ENCODE measurements at regions not wholly inside any gene's neighbourhood (a gene's known extent, or its start where the extent isn't known, plus 50 kb on each side); places are given as distances from the start of the nearest gene placed in this dataset.
"Not testable (repeated sequence)": the region's sequence is repeated elsewhere in the genome, so short reads cannot be mapped to it uniquely, and the experiment has no call there.

DNA sequence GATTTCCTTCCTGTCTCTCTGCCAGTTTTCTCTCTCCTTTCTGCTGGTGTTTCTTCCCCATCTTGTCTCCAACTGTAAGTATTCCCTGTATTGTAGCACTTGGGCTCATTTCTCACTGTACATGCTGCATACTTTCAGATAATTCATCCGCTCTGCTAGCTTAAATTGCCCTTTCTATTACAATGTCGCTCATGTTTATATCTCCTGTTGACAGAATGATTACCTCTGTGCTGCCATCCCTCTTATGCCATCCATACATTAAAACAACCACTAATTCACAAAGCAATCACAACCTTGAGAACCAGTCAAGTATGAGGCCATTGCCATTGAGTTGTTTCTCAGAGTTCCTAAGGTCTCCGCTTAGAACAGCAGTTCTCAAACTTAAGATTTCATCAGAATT lies 107.5 kb upstream of the SOX2 start:
- no peak for DNase-seq

GRCh38 chr3:181596126-181596525 lies 115.6 kb upstream of the SOX2 start:
- DNase-seq, result no peak

GRCh38 chr3:181590939-181591338 lies 120.8 kb upstream of the SOX2 start:
- DNase-seq, result not testable (repeated sequence)

GRCh38 chr3:181582619-181583018 lies 129.1 kb upstream of the SOX2 start:
- DNase-seq, result no peak

GRCh38 chr3:181581656-181582055 lies 130.1 kb upstream of the SOX2 start:
- no peak for DNase-seq

GRCh38 chr3:181578743-181579142 lies 133.0 kb upstream of the SOX2 start:
- DNase-seq, result no peak

DNA sequence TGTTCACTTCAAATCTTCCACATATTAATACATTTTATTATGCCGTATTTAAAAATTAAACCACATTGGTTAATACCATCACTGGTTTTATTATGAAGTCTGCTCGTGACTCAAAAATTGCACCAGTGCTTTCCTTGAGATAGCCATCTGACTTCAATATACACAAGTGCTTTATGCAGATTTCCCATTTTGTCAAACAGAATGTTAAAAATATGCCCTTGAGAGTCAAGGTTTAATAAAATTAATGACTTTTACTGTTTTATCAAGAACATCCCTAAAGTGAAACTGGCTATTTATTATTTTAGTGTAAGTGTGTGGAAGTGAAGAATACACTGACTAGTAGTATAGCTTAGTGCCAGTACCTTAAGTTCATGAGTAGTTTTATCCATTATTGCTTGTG lies 139.3 kb upstream of the SOX2 start:
- no peak for DNase-seq

- DNase-seq, result no peak
These were observed 141.3 kb upstream of the SOX2 start for GRCh38 chr3:181570472-181570871.

- no peak for DNase-seq
These were observed 142.3 kb upstream of the SOX2 start for GRCh38 chr3:181569356-181569940.

GRCh38 chr3:181568693-181569092 lies 143.0 kb upstream of the SOX2 start:
- DNase-seq, result no peak

DNA sequence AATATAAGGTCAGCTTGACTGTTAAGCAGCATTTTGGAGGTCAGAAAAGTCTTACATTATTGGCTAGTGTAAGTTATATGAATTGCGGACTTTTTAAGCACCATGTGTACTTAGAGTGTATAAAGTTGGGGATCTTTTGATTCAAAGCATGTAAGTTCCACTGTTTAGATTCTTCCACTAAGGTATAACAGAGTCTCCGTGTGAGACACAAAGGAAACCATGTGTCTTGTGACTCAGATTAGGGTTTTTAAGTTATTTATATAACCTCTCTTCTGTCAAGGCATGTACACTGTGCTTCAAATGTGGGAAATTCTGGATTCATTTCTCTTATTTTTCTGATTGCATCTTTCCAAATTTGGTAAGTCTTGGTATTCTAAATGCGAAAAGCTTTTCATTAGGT lies 143.5 kb upstream of the SOX2 start:
- no peak for DNase-seq

DNA sequence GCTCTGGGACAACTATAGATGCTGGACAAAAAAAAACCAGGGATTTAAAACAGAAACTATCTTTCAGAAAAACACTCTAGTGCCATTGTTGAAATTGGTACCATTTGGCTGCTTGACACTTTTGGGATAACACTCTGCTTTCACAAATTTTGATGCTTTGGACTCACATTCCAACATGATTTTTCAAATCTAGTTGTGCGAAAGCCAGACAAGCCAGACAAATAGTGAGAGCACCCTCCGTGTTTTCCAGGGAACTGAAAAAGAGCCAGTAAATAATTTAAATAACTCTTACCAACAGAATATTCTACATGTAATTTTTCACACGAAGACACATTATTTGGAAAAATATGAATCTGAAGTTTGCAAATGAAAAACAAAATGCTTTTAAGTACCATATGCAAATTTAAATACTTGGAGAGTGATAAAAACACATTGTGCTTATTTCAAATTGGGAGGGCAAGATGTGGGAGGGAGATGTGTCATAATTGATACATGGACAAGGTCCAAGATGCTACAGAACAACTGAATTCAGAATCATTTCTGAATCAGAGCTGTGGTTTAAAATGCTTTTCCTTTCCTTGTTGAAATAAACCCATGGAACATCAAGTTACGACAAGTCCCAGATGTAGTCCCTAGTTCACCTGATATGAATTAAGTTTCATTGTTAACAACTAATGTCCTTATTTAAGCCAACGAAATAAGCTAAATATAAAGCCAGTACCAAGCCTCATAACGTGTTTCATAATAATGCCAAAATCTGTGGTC lies 144.2 kb upstream of the SOX2 start:
- DNase-seq, result no peak

DNA sequence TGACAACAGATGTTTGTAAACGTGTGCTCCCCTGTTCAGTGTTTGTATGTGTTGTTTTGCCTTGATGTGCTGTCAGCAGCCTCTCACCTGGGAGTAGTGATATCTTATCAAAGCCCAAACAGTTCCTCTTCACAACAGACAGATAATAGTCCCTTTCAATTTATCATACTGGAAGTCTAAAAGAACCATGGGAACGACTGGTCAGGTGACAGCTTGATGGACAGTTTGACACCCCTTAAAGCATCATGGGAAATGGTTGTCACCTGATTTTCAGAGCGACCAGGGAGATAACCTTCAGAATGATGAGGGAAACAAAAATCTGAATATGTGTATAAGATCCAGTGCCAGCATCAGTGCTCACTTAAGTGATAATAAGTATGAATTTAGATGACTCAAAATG lies 146.3 kb upstream of the SOX2 start:
- DNase-seq, result no peak

DNA sequence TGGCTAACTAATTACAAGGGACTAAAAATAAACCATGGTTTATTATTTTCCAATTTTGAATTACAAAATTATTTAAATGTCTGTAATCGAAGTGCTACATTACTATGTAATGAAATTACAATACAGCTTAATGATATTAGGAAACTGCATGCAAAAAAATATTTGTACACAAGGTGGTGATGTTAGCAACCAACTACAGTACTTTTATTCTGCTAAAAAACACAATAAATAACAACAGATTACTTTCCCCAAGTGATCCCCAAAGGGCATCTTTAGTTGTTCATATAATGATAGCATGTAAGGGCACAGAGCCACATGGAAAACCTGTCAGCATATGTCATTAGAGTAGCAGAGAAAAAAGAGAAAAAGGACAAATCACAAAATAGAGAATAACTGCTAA lies 147.5 kb upstream of the SOX2 start:
- no peak for DNase-seq

- no peak for DNase-seq
These were observed 150.3 kb upstream of the SOX2 start for GRCh38 chr3:181561139-181562031.

DNA sequence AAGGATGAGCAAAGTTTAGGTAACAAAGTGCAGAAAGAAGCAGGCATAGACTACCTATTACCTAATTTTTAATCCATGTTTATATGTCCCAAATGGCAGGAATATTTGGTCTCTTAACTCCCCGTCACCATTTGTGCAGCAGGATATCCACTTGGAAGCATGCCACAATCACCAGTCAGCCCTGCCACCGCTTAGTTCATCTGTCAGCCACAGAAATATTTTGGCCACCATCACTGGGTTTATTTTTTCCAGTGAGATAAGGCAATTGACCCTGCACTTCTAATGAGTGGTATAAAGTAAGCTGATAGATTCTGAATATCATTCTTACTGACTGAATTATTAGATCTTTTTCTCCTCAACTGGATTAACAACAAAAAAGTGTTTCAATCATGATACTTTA lies 152.9 kb upstream of the SOX2 start:
- no peak for DNase-seq

DNA sequence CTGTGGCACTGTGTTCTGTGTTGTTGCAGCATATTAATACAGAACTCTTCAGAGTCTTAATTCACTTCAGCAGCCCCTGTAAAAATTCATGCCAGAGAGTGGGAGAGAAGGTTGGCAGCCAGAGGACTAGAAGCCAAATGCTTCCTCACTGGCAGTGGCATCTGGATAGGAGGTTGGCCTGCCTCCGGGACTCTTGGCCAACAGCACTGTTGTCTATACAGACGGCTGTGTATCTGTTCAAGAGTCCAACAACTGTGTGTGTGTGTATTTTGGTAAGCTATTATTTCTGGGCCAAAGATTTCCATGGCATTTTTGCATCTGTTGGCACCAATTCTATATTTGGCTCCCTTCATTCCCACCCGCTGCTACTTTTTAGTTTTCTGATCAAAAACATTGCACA lies 156.0 kb upstream of the SOX2 start:
- no peak for DNase-seq

GRCh38 chr3:181554233-181554765 lies 157.4 kb upstream of the SOX2 start:
- no peak for DNase-seq

DNA sequence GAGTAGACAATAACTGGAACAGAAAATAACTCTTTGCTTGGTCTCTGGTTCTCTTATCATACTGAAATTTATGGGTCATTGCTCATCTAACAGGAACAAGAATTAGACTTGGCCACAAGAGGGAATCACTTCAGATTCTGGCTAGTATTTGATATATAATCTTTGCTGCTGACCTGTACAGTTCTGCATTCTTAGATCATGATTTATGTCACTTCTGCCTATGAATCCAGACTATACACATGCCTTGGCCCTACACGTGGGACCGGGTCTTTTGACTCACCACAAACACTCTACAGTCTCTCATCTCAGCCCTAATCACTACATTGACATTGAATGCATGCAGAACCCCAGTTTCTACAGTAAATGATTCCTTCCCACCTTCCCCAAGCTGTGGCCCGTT lies 162.5 kb upstream of the SOX2 start:
- no peak for DNase-seq

DNA sequence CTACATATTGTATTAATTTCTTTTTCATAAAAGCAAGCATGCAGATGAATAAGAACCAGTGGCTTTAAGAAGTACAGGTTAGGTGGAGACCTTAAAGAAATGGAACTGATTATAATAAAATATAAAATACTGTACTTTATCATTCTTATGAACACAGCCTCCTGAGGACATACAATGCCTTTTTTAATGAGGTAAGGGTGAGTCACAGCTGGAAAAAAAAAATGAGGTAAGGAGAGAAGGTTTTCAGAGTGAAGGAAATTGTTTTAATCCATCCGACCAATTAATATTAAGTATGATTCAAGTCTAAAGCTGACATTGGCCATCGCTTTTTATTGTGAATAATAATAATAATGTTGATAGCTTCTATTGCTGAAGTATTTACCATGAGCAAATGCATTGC lies 170.3 kb upstream of the SOX2 start:
- DNase-seq, result no peak

GRCh38 chr3:181534781-181535221 lies 176.9 kb upstream of the SOX2 start:
- no peak for DNase-seq

- no peak for DNase-seq
These were observed 177.9 kb upstream of the SOX2 start for GRCh38 chr3:181533811-181534210.

DNA sequence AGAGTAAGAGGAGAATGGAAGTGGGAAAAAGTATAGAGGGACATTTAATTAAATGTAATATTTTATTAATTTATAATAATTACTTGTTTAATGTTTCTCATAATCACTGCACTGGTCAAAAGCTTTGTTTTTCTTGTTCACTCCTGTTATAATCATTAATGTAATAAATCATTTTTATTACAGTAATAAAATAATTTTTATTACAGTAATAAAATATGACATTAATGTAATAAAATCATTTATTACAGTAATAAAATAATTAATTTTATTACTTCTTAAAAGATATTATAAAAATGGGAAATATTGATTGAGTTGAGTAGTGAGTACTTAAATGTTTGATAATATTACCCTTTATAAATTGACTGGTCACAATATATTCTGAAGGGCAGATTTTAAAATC lies 181.1 kb upstream of the SOX2 start:
- no peak for DNase-seq

DNA sequence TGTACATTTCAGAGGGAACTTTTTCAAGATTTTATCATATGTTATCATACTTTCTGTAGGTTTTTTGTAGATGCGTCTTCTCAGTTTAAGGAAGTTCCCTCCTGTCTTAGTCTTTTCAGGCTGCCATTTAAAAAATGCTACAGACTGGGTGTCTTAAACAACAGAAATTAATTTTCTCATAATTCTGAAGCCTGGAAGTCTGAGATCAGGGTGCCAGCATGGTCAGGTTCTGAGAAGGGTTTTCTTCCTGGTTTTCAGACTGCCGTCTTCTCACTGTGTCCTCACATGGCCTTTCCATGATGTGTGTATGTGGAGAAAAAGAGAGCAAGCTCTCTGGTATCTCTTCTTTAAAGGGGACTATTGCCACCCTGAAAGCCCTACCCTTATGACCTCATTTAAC lies 189.9 kb upstream of the SOX2 start:
- no peak for DNase-seq

All from DMS79 treated with DMSO at 0.1 percent for 48 hours (cell line).